ENCODE measurements at regions not wholly inside any gene's neighbourhood (a gene's known extent, or its start where the extent isn't known, plus 50 kb on each side); places are given as distances from the start of the nearest gene placed in this dataset.

DNA sequence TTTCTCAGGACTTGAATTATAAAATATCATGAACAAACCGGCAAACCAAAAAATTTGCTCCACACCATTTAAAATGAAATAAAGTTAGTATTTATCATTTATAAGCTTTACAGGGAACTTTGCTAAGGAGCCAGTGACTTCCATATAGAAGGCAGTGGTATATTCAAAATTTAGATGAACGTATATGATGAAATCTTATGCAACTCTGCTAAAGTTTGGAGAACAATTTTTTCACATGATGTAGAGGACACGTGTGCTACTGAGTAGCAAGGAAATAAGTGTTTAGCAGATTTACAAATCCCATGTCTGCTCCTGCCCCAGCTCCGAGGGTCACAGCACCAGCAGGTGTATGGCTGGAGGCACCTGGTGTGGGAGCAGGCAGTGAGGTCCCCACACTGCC is 70.8 kb upstream of the IFNG-AS1 start:
- no peak for ATAC-seq
- intact Hi-C loops (cut with DNase I, micrococcal nuclease), result no loop called here
- no peak for DNase-seq

DNA sequence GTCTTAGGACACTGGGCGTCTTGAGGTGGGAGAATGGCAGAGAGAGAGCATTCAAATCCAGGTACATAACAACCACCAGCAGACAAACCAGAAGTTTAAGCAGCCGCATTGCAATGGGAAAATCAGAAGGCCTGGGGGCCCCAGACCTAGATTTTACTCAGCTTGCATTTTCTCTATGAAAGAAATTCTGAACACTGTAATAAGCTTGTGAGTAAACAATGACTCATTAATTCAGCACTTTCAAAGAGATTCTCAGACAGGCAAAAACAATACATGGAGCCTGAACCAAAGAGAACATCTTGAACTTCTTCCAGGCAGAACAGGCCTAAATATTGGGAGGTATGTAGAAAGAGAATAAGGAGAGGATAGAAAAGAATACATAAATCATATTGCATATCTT is 69.8 kb upstream of the IFNG-AS1 start:
- DNase-seq, result no peak
- intact Hi-C loops (cut with DNase I, micrococcal nuclease), result no loop called here
- ATAC-seq, result no peak

DNA sequence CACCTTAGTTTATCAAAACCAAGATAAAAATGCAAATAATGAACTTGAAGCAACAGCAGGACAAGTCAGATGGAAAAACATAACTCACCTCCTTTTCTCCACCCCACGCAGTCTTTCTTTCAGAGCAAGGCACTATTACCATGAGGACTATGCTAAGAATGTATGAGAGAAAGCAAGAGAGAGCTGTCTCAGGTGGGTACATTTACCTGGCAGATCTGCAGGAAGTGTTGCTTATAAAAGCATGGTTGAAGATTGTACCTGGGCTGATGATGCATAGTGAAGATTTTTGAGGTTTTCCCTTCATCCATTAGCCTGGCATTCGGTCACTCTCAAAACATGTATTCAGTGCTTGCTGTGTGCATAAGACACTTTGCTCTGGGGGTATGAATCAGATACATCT is 68.8 kb upstream of the IFNG-AS1 start:
- ATAC-seq (no peak), DNase-seq (no peak)
- intact Hi-C loops (cut with DNase I, micrococcal nuclease), result no loop called here

DNA sequence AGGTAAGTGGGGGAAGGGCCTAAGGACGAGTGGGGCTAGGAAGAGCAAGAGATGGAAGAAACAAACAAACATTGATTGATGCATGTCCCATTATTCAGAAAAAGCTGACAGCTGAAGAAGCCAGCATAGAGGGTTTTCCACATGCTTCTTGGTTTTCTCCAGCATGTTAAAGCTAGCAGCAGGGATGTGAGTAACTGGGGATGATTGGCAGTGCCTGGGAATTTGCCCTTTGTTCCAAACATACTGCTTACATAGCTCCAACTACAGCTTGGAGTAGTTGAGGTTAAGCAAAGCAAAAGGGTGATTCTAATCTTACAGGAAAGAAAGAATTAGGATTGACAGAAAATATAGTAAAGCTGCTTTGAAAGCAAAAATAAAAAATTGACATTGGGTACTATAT is 68.0 kb upstream of the IFNG-AS1 start:
- DNase-seq (no peak), ATAC-seq (peak; percentile 64)
- intact Hi-C loops (cut with DNase I, micrococcal nuclease), result no loop called here

DNA sequence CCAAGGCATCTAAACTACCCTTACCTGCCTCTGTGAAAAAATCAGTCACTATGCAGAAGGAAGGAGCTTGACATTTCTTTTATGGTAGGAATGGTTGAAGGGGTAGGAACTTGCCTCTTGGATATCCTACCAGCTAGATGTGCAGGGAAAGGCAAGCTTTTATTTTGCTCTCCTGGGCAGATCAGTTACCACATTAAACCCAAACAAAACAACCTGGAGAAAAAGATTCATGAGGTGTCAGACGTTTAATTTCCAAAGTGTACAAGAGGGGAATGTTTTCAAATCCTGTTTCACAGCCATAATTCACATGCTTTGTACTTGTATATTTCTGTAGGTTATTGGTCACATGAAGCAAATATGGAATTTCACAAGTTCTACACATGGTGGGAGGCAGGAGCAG is 67.0 kb upstream of the IFNG-AS1 start:
- intact Hi-C loops (cut with DNase I, micrococcal nuclease), result no loop called here
- no peak for DNase-seq
- ATAC-seq, result no peak

DNA sequence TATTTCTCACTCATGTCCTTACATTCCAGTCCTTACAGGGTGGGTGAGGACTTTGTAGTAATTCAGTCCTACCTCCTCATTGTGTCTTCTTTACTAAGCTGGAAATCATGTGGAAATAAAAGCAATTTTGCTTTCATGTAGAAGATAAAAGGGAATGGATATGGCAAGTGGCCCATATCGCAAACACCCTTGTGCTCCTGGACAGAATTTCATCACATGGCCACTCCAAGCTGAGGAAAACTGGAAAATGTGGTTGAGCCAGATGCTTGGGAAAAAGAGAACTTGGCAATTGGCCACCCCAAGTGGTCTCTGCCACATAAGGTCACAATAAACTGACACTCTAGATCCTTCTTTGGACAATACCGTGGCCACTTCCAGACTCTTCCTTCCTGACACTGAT is 64.2 kb upstream of the IFNG-AS1 start:
- ATAC-seq (no peak), DNase-seq (no peak)
- intact Hi-C loops (cut with DNase I, micrococcal nuclease), result no loop called here

DNA sequence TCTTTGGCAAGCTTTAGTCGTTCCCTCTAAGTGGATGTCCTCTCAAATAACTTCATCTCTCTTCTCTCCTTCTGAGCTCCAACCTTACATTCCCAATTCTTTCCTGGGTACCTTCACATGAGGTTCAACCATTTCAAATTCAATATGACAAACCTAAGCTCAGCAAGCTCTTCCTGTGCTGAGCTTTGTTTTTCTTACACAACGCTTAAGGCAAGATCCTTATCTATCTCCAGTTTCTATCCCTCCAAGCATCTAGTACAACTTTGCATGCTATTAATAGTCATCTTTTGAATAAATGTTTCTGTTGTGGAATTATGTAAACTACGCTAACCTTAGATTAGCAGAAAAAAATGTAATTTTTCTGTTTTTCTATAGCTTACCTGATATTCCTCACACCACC is 63.7 kb upstream of the IFNG-AS1 start:
- ATAC-seq (no peak), DNase-seq (no peak)
- intact Hi-C loops (cut with DNase I, micrococcal nuclease), result no loop called here

DNA sequence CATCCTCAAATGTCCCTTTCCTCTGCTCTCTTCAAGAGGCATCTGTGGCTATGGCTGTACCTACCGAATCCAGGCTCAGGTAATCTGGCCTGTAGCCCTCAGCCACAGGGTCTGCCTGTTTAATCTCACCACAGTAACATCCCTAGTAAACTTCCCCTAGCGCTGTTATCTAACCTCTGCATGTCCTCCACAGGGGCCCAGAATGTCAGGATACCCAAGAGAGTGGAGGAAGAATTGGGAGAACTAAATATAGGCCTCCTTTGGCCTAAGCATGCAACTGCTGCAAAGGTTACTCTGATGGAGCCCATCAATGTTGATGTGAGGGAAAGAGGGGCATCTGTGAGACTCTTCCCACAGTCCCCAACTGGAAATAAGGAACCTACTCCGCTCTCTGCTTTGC is 63.2 kb upstream of the IFNG-AS1 start:
- no peak for DNase-seq
- ATAC-seq, result no peak
- intact Hi-C loops (cut with DNase I, micrococcal nuclease), result no loop called here

DNA sequence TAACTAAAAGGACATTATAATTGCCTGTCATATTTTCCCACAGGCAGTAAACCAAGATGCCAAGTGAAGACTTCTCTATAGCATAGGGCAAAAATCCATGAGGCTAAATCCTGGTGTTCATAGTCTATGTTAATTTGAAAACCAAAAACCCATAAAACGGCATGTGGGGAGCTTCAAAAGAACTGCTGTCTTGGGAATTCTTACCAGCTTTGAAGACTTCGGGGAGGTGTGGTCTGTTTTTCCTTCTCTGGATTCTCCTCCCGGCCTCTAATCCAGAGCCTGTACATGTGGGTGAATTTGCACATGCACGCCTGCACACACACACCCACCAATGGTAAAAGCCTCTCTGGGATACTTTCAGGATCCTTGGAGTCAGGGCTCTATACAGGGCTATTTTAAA is 61.9 kb upstream of the IFNG-AS1 start:
- DNase-seq (no peak), ATAC-seq (peak; percentile 36)
- intact Hi-C loops (cut with DNase I, micrococcal nuclease), result no loop called here

DNA sequence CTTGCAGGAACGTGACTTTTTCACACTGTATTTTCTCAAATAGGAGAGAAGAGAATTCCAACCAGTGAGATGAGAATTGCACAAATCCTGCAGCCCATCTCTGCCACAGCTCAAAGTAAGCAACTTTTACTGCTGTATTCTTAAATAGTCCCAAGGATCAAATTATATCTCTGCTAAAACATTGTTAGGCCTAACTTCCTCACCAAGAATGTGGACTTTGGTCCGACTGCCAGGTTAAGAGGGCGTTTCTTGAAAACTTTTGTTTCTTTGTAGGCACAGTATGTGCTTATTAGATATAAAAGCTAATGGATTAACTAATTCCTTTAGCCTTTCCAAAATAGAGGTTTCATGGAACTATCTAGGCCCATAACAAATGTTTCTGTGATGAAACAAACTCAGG is 61.4 kb upstream of the IFNG-AS1 start:
- DNase-seq, result peak; percentile 31 to 52
- intact Hi-C loops (cut with DNase I, micrococcal nuclease), result no loop called here

DNA sequence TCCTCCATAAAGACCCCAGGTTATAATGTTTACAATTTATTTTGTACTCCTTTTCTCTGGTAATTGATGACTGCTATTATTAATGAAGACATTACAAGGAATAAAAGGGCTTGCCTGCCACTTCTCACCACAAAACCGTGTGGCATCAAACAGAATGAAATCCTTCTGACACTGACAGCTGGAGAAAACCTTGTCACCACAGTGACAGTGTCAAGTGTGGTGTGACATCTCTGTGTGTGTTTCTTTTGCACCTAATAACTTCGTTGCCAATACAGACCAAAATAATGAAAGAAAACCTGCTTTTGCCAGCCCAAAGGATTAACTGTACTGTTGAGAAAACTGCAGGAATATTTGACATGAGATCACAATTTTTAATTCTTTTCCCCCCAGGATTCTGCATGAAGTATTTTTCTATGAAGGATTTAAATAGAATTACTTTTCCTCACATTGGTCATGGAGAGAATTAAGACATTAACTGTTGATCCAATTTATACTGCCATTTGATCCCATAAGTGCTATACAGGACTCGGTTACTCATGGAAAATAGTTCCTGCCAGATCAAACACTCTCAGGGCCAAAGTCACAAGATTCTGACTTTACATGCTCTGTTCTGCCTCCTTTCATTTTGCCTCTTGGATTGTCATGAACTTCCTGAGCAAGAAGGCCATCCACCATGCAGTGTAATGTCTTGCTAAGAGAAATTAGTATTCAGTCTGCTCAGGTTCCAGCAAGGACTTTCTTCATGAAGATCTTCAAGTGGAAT is 60.4 kb upstream of the IFNG-AS1 start:
- intact Hi-C loops (cut with DNase I, micrococcal nuclease), result no loop called here
- DNase-seq, result no peak
- peak; percentile 64 for ATAC-seq

More for the DNA sequence above, 61.4 kb upstream of the IFNG-AS1 start:
- ATAC-seq, result peak; percentile 85

DNA sequence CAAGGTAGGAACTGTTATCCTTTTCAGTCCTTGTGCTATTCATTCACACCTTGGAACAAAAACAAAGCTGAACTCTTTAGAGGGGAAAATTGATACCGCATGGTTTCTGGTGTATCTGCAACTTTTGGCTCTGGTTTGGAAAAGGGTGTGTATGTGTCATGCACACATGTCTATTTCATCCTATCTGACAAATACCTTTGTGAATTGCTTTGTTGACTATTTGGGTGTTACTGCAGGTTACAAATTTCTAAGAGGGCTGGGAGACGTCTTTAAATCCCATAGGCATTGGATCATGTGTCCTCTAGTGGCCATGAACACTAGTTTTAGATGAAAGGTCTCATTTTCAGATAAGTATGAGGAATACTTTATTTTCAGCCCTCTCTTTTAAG is 59.9 kb upstream of the IFNG-AS1 start:
- ATAC-seq, result peak; percentile 57
- intact Hi-C loops (cut with DNase I, micrococcal nuclease), result no loop called here
- DNase-seq, result no peak

DNA sequence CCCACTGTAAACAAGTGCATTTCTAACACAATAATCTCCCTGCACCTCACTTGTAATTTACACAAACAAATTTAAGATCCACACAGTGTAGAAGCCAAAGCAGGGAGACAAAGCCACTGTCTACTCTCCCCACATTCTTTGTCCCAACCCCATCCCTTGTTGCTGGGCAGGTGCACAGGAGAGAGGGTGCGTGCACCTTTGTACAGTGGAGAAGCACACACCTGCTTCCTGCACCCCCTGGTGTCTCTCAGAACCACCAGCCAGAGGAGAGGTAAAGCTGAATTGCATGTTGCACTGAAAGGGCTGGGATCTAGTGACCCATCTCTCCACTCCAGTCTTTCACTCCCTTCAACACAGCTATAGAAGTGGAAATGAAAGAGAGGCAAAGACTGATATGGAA is 51.4 kb upstream of the IFNG-AS1 start:
- DNase-seq (no peak), ATAC-seq (peak; percentile 27)
- intact Hi-C loops (cut with DNase I, micrococcal nuclease), result no loop called here

Data from left colon (tissue), 2 donors.